GM06990 (cell line): ENCODE measurements at regions not wholly inside any gene's neighbourhood (a gene's known extent, or its start where the extent isn't known, plus 50 kb on each side); places are given as distances from the start of the nearest gene placed in this dataset.

ENCODE experiments used
- DNase-seq: peaks from one replicate; pipeline ENCODE4 v3.0.0-alpha.2; 2011; ENCODE audit not compliant: insufficient read length; ENCODE audit errors: extremely low read depth
- H3K27me3 ChIP-seq: replicated peaks from 2 replicates; pipeline ENCODE4 v1.6.0; 2011; ENCODE audit warnings: low read length; ENCODE audit not compliant: control insufficient read depth, insufficient read depth
- H3K36me3 ChIP-seq: 2 replicates; pipeline ENCODE4 v1.5.1; 2011; ENCODE audit warnings: low read length; ENCODE audit not compliant: control insufficient read depth, insufficient read depth
- H3K4me3 ChIP-seq: replicated peaks from 2 replicates; pipeline ENCODE4 v1.5.1; 2011; ENCODE audit warnings: low read depth, mild to moderate bottlenecking, control low read depth, low read length
- CTCF ChIP-seq: IDR thresholded peaks from 2 replicates; pipeline ENCODE4 v1.5.1; 2011; ENCODE audit warnings: low read length, control low read depth, mild to moderate bottlenecking, inconsistent platforms; ENCODE audit not compliant: insufficient read depth, poor library complexity, severe bottlenecking

GRCh38 chr5:173383711-173384110, 55.5 kb upstream of the STC2 start:
- Histone ChIP-seq H3K36me3 (no peaks in the 10 kb centered on the region), H3K27me3 (no peaks in the 10 kb centered on the region; the same call in 1 of the 2 replicates), H3K4me3 (no peak overlapping the region)
- DNase-seq, result no peak
- TF ChIP-seq CTCF, result no peak

DNA sequence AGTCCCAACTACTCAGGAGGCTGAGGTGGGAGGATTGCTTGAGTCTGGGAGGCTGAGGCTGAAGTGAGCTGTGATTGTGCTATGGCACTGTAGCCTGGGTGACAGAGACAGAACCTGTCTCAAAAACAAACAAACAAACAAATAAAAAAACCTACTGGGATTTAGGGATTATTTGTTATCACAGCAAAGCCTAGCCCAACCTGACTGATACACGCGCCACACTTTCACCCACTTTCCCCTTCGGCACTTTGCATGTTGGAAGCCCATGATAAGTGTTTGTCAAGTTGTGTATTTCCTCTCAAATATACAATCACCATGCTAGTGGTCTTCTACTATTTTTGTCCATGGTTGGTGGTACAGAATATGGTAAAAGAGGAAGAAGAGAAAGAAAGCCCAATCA, 50.5 kb upstream of the STC2 start:
- Histone ChIP-seq H3K27me3 (no peaks in the 10 kb centered on the region; the same call in 1 of the 2 replicates), H3K4me3 (no peak overlapping the region), H3K36me3 (no peaks in the 10 kb centered on the region)
- no peak for DNase-seq
- no peak for TF ChIP-seq CTCF
